Coronary artery (tissue), 2 donors: ENCODE measurements at regions not wholly inside any gene's neighbourhood (a gene's known extent, or its start where the extent isn't known, plus 50 kb on each side); places are given as distances from the start of the nearest gene placed in this dataset.

ENCODE experiments used
- DNase-seq: peaks from one replicate; pipeline ENCODE4 v3.0.0-alpha.2; 2017; ENCODE audit warnings: low spot score
- H3K27ac ChIP-seq, 2 donors: fragments of 200-600 bp; sonication (generic); one replicate each; pipeline ENCODE4 v1.5.1; 2016 to 2019
- H3K4me3 ChIP-seq: fragments of 200-600 bp; sonication (generic); 2 replicates; pipeline ENCODE4 v1.5.1; 2016; ENCODE audit warnings: mild to moderate bottlenecking, moderate library complexity
- CTCF ChIP-seq: fragments of 200-600 bp; sonication (generic); IDR thresholded peaks from one replicate; pipeline ENCODE4 v1.5.1; 2019; ENCODE audit warnings: antibody characterized with exemption

GRCh38 chr4:141427726-141428296 lies 207.1 kb downstream of the ZNF330 start:
- no peak for TF ChIP-seq CTCF
- H3K4me3 ChIP-seq, result no peak overlapping the region
- no peak for DNase-seq
- H3K27ac ChIP-seq, result no peak overlapping the region

- DNase-seq, result no peak
- Histone ChIP-seq H3K27ac (no peak overlapping the region), H3K4me3 (no peak overlapping the region)
- TF ChIP-seq CTCF, result no peak
Observed at GRCh38 chr4:141429933-141430332, 206.4 kb upstream of the IL15 start.

DNA sequence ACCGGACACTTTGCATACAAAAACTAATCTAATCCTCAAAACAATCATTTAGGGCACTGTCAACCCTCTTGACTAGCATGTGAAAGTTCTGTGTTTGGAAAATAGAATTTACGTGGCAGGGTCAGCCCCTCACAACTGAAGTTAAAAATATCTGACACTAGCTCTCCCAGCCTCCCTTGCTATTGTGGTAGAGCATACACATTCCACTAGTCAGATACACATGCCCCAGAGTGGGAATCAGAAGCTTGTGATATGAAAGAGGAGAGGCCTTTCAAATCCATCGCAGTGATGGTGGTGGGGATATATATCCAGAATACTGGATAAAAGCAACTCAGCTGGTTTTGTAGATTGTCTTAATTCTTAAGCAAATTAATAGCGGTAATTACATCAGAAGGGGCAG lies 205.7 kb upstream of the IL15 start:
- Histone ChIP-seq H3K27ac (no peak overlapping the region), H3K4me3 (no peak overlapping the region)
- no peak for DNase-seq
- TF ChIP-seq CTCF, result no peak

- Histone ChIP-seq H3K27ac (no peak overlapping the region), H3K4me3 (no peak overlapping the region)
- no peak for TF ChIP-seq CTCF
- DNase-seq, result no peak
Observed at GRCh38 chr4:141432000-141432712, 204.2 kb upstream of the IL15 start.

- DNase-seq, result no peak
- Histone ChIP-seq H3K27ac (no peak overlapping the region), H3K4me3 (no peak overlapping the region)
- TF ChIP-seq CTCF, result no peak
Observed at GRCh38 chr4:141435446-141436225, 200.7 kb upstream of the IL15 start.

- Histone ChIP-seq H3K27ac (no peak overlapping the region), H3K4me3 (no peak overlapping the region)
- no peak for DNase-seq
- TF ChIP-seq CTCF, result no peak
Observed at GRCh38 chr4:141439223-141439622, 197.2 kb upstream of the IL15 start.

DNA sequence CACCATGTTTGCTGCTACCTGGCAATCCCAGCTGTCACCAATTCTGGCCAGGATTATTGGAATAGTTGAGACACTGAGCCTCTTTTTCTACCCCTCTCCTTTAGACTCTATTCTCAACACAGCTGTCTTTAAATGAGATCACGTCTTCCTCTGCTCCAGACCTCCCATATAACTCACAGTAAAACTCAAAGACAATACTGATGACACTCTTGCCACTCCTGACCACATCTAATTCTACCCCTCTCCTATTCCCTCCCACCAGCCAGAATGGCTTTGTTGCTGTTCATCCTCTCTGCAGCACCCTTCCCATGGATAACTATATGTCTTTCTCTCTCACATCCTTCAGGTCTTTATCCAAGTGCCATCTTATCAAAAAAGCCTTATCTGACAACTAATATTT lies 188.6 kb upstream of the IL15 start:
- Histone ChIP-seq H3K27ac (no peak overlapping the region), H3K4me3 (no peak overlapping the region)
- no peak for TF ChIP-seq CTCF
- DNase-seq, result no peak
